BJ (cell line): ENCODE measurements at regions not wholly inside any gene's neighbourhood (a gene's known extent, or its start where the extent isn't known, plus 50 kb on each side); places are given as distances from the start of the nearest gene placed in this dataset.

ENCODE experiments used
- CTCF ChIA-PET: fragments of 350-600 bp; formaldehyde crosslinking; extraction: SDS; loops from one replicate; lab custom pipeline; 2021; ENCODE audit warnings: antibody characterized with exemption, inconsistent platforms; lab: Yijun Ruan, JAX
- POLR2A ChIA-PET: fragments of 300-600 bp; sonication (Branson Sonifier 250); formaldehyde crosslinking; extraction: SDS; loops from one replicate; lab custom pipeline; 2021; ENCODE audit warnings: antibody characterized with exemption; lab: Charles Lee
- DNase-seq: peaks from one replicate; pipeline ENCODE4 v3.0.0-alpha.2; 2011; ENCODE audit warnings: low read depth
- H3K27me3 ChIP-seq: 2 replicates; pipeline ENCODE4 v1.6.0; 2011; ENCODE audit warnings: low read length; ENCODE audit not compliant: control insufficient read depth, insufficient read depth
- H3K36me3 ChIP-seq: 2 replicates; pipeline ENCODE4 v1.5.1; 2011; ENCODE audit warnings: low read length; ENCODE audit not compliant: control insufficient read depth, insufficient read depth
- H3K4me3 ChIP-seq: 2 replicates; pipeline ENCODE4 v1.5.1; 2011; ENCODE audit warnings: low read depth, mild to moderate bottlenecking, control low read depth, low read length
- TF ChIP-seq, protein P1 (sequence below): IDR thresholded peaks from 2 replicates; pipeline ENCODE4 v1.5.1; 2011; ENCODE audit warnings: low read depth, mild to moderate bottlenecking, control low read depth, inconsistent platforms, low read length, moderate library complexity; ENCODE audit not compliant: insufficient read depth

DNA sequence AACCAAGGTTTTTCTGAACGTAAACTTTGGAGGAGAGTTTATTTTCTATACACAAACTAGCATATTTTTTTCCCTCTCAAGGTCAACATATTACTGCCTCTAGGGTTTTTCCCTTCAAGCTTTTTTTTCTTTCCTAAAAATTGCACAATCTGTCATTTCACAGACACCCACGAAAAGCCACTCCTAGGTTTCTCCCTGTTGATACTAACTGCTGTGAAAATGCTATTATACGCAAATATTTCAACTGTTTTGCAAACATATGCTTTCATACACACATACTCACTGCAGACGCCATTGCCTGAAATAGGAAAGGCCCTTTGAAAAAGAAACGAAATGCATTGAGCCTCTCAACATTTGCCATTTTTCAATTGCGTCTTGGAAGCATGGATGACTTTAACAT, 333.0 kb downstream of the CD83 start:
- CTCF ChIA-PET: no interaction called here
- POLR2A ChIA-PET: interaction anchor here (0.6 kb wide), 1 partner anchor 23 kb away, joined by 3 read pairs; no protein-coding TSS in a partner anchor
- Histone ChIP-seq H3K4me3 (no peak overlapping the region), H3K36me3 (no peaks in the 10 kb centered on the region), H3K27me3 (no peaks in the 10 kb centered on the region)
- TF ChIP-seq, protein P1, sequence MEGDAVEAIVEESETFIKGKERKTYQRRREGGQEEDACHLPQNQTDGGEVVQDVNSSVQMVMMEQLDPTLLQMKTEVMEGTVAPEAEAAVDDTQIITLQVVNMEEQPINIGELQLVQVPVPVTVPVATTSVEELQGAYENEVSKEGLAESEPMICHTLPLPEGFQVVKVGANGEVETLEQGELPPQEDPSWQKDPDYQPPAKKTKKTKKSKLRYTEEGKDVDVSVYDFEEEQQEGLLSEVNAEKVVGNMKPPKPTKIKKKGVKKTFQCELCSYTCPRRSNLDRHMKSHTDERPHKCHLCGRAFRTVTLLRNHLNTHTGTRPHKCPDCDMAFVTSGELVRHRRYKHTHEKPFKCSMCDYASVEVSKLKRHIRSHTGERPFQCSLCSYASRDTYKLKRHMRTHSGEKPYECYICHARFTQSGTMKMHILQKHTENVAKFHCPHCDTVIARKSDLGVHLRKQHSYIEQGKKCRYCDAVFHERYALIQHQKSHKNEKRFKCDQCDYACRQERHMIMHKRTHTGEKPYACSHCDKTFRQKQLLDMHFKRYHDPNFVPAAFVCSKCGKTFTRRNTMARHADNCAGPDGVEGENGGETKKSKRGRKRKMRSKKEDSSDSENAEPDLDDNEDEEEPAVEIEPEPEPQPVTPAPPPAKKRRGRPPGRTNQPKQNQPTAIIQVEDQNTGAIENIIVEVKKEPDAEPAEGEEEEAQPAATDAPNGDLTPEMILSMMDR: no peak
- DNase-seq: no peak

DNA sequence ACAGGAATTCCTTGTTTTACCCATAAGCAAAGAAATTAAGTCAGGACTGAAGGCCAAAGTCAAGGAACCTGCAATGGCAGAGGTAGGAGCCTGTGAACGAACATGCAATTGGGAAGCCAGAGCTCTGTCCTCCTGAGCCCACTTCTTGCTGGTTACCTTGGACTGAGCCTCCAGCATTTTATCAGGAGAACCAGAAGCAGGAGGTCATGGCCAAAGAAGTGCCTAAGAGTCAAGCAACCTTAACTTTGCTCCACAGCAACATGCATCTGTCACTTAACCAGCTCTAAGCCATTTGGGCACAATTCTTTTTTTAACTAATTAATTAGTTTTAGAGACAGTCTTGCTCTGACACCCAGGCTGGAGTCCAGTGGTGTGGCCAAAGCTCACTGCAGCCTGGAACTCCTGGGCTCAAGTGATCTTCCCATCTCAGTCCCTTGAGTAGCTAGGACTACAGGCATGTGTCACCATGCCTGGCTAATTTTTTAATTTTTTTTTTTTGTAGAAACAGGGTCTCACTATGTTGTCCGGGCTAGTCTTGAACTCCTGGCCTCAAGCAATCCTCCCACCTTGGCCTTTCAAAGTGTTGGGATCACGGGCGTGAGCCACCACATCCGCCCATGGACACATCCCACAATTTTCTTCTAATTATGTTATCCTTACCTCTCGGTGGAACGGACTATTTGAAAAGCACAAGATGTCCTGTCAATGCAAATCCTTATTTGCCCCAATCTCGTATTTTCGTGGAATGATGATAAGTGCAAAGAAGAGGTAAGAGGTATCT, 334.2 kb downstream of the CD83 start:
- TF ChIP-seq, protein P1: no peak
- H3K36me3 ChIP-seq: no peaks in the 10 kb centered on the region
- CTCF ChIA-PET: no interaction called here
- H3K4me3 ChIP-seq: no peak overlapping the region
- POLR2A ChIA-PET: no interaction called here
- DNase-seq: no peak
- H3K27me3 ChIP-seq: no peaks in the 10 kb centered on the region

DNA sequence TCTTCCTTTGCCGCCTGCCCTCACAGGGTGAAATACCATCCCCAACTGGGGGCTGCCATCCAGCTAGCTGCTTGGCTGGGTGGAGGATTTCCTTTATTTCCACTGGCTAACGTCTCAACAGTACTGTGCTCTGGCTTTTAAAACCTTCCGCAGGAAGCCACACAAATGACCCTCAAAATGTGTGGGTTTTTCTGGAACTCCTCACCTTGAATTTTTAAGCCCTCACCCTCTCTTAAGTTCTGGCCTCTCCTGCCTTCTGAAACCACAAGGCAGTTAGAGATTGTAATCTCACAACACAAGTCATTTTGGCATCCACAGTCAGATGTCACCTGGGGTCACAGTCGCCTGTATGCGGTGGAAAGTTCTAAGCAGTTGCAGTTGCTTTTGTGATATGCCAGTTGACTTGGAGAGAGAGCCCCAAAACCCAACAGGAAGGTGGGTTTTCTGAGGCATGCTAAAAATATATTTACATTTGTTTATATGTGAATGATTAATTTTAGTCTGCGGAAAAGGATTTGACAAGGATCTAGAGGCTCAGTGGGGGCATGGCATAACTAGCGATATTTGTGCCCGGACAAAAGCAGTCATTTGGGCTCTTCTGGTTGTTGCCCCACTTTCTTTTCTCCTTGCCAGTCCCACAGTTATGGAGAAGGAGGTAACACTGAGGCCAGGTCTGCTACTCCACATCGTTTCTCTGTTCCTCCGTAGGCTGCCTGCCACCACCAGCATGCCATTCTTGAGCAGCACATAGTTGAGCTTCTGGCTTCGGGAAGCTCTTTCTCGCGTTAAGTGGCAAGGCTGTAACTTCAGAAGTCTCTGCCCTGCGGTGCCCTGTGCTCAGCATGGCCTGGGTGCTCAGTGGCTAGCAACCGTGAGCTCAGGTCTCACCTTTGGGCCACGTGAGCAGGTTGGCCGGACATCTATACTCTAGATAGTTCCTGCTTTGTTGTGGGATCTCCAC, 335.3 kb downstream of the CD83 start:
- Histone ChIP-seq H3K36me3 (no peaks in the 10 kb centered on the region), H3K4me3 (no peak overlapping the region), H3K27me3 (no peaks in the 10 kb centered on the region)
- no peak for DNase-seq
- CTCF ChIA-PET: no interaction called here
- POLR2A ChIA-PET: no interaction called here
- TF ChIP-seq, protein P1: no peak

DNA sequence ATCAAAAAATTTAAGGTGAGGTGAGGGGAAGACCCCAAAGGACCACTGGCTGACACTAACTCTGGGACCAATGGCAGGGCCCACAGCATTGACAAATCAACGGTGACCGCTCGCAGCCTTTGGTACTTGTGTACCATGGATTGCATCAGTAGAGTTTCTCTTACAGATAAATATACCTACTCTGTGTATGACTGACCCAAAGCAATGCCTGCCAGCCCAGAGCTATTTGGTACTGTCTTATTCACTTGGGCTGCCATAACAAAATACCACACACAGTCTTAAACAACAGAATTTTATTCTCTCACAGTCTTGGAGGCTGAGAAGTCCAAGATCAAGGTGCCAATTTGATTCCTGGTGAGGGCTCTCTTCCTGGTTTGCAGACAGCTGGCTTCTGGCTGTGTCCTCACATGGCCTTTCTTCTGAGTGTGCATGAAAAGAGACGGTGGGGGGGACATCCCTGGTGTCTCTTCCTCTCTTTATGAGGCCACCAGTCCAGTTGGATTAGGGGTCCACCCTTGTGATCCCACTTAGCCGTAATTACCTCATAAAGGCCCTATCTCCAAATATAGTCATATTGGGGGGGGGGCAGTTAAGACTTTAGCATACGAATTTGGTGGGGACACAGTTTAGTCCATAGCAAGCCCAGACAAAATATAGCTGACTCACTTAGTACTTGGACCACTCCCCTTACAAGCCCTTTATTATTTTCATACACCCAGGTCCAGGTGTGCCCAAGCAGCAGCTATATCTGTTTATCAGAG, 336.3 kb downstream of the CD83 start:
- POLR2A ChIA-PET: no interaction called here
- CTCF ChIA-PET: no interaction called here
- TF ChIP-seq, protein P1: no peak
- Histone ChIP-seq H3K36me3 (no peaks in the 10 kb centered on the region), H3K27me3 (no peaks in the 10 kb centered on the region), H3K4me3 (no peak overlapping the region)
- no peak for DNase-seq

DNA sequence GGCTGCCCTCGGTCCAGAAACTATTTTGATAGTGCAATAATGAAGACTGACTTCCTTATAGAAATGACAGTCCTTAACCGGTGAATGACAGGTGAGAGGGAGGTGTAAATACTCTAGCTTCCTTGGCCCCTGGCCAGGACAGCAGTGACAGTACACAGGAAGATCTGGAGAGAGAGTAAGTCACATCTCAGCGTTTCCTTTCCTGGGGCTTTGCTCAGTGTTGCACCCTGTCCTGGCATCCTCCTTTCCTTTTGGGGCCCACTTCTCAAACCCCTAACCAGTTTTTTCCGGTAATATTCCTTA, 336.9 kb downstream of the CD83 start:
- no peaks in the 10 kb centered on the region for H3K36me3 ChIP-seq
- POLR2A ChIA-PET: no interaction called here
- TF ChIP-seq, protein P1: no peak
- CTCF ChIA-PET: no interaction called here
- no peaks in the 10 kb centered on the region for H3K27me3 ChIP-seq
- no peak for DNase-seq
- no peak overlapping the region for H3K4me3 ChIP-seq
